Fibroblast of skin of scalp (primary cell): ENCODE measurements at regions not wholly inside any gene's neighbourhood (a gene's known extent, or its start where the extent isn't known, plus 50 kb on each side); places are given as distances from the start of the nearest gene placed in this dataset.

Experiments used
- DNase-seq: peaks from one replicate; pipeline ENCODE4 v3.0.0-alpha.2; 2013

DNA sequence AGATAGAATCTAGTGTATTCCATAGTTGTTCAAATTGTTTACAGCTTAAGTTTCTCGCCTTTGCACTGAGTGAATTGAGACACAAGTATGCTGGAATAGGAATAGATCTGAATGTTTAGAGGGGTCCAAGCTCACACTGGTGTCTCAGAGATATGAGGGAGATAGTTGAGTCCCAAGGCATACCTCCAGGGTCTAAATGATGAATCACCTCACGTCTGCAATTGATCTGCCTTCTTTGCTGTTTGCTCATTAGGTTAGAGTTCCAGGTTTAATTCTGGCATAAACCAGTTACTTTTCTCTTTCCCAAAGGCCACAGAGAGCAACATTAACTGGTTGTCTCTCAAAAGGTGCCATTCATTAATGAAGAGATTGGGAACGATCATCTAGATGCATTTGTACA, 106.3 kb upstream of the MME start:
- no peak for DNase-seq

DNA sequence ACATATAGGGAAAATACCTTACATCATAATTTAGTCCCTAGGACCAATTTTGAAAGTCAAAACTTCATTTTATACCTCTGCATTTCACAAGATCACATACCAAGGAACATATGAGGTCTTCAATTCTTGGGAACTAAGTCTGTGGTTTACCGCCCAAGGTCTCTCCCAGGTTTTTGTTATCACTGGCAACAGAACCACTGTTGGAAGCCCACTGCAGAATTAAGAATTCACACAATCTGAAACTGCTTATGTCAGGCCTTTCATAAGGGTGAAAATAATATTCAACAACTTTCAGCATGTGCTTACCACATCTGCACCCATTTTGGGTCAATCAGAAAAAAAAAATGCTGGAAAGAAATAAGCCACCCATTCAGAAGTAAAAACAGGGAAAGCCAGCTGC, 107.2 kb upstream of the MME start:
- peak; percentile 85 for DNase-seq

DNA sequence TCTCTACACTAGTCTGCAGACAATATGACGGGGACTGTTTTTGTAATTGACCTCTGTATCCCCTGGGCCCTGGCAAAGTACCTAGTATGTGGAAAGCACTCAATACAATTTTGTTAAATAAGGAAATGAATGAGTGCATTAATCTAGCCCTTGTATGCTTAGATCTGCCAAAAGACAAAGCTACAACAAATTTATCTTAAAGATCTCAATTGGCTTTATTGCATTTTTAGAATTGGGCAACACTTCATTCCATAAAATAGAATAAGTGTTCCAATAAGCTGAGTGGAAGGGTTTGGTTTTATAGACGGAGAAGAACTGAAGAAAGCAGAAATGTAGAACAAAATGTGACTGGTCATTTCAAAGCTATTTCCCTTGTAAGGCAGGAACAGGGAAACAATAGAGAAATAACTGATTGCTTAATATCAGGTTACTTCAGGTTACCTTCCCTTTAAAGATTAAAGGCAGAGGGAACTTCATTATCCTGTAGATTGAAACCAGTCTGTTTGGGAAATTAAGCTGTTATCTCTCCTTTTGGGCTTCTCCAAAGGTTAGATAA, 108.3 kb upstream of the MME start:
- DNase-seq, result peak; percentile 59

DNA sequence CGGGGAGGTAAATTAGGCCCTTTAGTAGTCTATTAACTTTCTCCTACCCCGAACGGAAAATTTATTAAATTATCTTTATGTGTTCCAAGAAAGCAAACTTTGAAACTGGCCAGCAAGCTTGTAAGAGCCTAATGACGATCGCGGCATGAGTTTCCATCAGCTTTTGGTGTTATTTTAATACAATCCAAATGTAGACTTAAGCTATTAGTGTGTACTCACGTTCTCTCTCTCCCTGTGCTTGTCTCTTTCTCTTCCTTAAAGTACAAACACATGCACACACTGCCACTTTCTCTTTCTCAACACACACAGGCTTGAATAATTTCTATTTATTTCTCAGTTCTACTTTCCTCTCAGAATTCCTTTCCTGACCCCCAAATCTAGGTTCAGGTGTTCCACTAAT, 108.8 kb upstream of the MME start:
- peak; percentile 44 for DNase-seq

DNA sequence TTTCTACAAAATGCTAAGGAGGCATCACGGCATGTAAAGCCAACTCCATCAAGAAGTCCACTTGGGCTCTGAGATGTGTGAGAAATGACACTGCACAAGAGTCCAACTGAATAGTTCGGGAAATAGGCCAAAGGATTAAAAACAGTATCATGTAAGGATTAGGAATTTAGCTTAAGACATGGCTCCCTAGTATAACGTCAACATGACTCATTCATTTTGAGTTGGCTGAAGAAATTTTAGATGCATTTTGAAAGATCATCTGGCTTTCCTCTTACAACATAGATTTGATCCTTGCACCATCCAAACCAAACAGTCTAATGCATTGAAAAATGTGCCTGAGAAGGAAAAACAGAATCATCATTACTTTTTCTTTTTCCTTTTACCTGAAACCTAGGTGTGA, 109.3 kb upstream of the MME start:
- DNase-seq, result peak; percentile 91

DNA sequence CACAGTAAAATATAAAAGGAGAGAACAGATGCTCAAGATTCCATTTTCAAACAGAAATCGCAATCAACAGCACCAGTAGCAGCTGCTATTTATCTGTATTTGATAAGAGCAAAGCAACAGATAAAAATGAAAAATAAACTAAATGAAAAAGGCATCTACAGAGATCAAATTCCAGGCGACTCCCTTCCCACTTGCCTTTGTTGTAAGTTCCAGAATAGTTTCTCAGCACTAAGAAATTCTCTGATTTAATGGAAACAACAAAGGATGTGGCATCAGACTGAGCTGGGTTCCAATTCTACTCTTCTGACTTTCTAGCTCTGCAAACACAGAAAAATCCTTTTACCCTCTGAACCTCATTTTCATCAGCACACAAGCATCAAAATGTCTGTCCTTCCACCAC, 110.8 kb upstream of the MME start:
- no peak for DNase-seq

DNA sequence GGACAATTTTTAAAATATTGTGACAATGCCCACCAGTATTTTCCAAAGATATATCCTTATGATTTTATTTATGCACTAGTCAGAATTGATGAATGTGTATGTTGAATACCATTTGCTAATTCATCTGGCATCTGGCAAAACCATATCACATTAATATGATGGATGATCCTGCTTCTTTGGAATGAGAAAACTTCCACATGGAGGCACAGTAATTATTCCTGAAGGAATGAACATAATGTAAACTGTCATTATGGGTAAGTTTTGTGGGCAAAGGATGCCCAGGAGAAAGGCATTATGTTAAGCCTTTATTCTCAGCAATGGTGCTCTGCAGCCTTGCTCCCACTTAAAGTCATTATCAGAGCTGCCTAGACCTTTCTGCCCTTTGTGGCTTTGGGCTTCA, 113.0 kb upstream of the MME start:
- DNase-seq, result peak; percentile 73

DNA sequence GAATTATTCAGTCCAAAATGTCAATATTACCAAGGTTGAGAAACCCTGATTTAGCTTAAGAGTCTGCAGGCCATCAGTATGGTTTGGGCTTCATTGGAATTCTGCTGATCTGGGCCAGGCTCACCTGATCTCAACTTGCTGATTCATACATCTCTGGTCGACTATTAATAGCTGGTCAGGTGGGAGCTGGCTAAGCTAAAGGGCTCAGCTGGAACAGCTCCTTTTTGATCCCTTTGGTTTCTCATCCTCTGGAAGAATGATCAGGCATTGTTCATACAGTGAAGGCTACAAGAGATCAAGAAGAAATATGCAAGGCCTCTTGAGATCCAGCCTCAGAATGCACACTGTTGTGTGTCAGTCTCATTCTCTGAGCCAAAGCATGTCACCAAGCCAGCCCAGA, 123.3 kb upstream of the MME start:
- no peak for DNase-seq

DNA sequence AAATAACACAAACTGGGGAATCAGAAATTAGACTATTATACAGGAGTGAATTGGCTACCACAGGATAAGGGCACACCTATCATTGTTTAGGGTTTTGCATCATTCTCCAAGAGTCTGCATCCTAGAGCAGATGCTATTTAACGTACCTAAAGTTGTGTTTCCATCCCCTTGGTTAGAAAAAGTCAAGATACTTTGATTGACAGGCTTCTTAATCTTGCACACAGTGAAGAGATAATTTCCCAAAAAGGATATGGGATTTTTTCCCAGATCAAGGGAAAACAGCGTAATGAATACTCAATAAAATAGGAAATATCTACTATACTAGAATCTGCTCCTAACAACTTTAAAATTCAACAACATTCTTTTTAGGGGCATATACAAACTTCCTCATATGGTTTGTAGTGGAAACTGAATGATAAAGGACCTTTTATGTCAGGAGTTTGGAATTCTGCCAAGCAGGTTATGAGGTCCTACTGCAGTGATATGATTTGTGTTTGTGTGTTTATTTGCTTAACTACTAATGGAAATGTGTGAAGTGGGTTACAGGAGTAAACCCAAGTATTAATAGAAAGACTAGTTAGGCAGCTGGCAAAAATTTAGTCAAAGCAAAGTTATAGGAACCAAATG, 124.1 kb upstream of the MME start:
- DNase-seq, result no peak

DNA sequence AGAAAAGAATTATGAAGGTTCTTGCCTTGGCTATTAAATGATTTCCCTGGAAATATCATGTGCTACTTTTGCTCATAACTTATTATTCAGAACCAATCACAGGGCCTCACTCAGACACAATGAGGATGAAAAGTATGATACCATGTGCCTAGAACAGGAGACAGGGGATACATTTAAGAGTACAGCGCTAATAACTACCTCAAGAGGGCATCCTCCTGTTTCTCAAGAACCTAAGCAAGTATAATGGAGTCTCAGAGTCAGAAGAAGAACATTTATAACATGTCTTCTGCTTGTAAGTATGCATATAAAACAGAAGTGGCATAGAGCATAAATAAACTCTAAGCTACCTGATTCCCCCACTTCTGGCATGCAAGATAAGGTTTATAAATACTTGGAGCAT, 125.4 kb upstream of the MME start:
- peak; percentile 57 for DNase-seq

DNA sequence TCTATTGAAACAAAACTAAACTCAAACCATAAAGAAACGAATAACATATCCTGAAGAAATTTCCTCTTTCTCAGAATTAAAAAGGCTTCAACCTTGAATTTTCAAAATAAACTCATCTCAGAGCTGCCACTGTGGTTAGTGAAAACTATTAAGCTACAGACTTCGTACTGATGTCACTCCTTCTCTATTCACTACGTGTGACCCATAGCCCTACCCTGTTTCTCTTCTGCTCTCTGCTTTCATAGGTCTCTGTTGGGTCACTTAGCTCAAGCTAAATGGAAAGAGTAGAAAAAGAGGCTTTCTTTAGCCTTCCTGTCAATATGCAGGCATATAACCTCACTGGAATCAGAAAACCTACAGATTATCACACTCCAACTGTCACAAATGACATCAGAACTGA, 126.6 kb upstream of the MME start:
- DNase-seq, result no peak

DNA sequence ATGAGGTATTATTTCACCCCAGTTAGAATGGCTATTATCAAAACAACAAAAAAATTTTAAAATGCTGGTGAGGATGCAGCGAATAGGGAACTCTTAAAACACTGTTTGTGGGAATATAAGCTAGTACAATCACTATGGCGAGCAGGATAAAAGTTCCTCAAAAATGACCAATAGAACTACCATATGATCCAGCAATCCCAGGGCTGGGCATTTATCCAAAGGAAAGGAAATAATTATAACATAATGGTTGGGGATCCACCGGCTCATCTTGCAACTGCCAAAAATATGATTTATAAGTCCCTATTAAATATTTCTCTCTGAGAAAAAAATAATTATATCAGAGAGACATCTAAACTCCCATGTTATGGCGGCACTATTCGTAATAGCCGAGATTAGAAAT, 127.6 kb upstream of the MME start:
- DNase-seq, result no peak

DNA sequence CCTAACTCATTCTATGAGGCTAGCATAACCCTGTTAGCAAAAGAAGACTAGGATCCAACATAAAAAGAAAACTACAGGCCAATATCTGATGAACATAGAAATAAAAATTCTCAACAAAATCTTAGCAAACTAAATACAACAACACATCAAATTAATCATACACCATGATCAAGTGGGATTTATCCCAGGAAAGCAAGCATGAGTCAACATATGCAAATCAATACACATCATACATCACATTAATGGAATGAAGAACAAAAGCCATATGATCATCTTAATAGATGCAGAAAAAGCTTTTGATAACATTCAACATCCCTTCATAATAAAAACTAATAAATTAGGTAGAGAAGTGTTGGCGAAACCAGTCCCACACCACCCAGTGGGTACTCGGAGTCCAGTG, 136.1 kb upstream of the MME start:
- DNase-seq, result no peak

DNA sequence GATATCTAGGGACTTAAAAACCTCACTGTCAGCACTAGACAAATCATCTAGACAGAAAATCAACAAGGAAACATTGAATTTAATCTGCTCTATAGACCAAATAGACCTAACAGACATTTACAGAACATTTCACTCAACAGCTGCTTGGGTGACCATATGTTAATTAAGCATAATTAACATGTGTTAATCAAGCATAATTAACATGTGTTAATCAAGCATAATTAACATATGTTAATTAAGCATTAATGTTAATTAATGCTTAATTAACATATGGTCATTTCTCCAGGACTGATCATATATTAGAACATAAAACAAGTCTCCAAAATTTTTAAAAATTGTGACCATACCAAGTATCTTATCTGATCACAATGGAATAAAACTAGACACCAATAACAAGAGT, 137.3 kb upstream of the MME start:
- DNase-seq, result no peak

DNA sequence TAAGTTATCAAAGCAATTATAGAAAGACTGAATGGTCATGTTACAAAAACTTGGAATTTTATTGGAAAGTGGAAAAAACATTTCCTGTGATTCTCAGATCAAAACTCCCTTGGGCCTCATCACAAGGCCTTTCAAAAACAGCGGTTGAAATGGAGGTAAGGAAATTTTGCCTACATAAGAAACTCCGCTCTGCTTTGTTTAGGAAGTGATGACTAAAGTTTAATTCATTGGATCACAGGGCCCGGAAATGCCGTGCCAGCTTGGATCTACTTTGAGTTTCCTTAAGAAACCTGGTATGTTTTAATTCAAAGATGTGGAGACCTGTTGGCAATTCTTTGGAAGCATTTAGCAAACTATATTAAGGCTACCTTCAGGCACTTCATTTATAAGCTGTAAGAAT, 143.9 kb upstream of the MME start:
- no peak for DNase-seq

DNA sequence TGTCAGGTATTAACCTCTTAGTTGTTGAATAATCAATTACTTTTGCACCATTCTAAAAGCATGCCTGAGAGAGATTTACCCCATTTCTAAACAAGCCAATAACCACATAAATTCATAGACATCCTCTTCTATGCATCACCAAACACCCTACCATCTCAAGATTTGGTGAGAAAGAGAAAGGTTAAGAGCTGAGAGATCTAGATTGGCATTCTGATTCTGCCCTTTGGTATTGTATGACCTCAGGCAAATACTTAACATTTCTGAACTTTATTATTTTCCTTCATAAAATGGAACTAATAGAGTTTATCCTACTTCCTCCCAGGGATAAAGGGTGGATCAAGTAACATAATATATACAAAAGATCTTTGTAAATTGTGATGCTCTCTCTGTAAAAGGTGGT, 146.5 kb upstream of the MME start:
- no peak for DNase-seq

DNA sequence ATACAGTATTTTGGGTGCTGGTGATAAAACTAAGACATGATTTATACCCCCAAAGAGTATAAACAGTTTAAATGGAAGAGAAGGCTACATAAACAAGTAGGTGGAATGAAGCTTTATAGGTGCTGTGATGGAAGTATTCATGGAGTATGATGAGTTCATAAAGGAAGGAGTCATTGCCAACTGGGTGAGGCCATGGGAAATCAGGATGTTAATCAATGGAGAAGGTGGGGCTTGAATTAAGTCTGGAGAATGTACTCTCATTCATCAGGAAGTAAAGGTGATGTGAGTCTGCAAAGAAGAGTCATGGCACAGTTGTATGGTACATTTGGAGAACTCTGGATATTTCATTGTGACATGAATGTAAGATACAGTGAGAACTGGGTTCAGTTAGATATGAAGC, 147.5 kb upstream of the MME start:
- DNase-seq, result no peak

DNA sequence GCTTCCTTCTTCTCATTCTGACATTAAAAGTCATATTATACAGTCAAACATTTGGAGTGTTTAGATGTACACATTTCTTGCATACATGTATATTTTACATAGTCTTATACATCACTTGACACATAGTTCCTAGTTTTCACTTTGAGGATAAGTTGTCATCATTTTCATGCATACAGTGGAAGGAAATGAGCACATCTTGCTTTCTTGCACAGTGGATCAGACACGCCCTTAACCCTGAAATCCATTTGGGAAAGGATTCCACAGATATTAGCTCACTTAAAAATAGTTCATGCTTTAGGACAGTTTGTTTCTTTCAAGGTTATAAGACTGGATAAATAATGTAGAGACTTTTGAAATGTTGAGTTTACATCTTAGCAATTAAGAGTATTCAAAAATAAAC, 148.6 kb upstream of the MME start:
- peak; percentile 59 for DNase-seq

DNA sequence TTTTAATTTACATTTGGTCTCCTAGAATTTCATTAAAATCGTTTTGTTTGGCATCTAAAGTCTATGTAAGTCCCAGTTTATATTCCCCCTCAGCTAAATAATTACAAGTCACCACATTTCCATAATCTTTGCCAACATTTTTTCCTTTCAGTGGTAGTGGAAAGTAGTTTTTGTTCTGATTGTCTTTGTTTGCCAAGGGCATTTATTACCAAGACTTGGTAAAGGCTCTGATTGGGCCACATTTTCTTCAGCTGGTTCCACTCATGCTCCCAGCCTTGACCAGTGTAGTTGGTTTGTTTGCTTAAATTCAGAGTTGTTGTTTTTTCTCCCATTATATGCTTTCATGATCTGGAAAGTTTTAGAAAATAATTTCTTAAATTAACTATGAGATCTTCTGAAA, 153.4 kb upstream of the MME start:
- no peak for DNase-seq

DNA sequence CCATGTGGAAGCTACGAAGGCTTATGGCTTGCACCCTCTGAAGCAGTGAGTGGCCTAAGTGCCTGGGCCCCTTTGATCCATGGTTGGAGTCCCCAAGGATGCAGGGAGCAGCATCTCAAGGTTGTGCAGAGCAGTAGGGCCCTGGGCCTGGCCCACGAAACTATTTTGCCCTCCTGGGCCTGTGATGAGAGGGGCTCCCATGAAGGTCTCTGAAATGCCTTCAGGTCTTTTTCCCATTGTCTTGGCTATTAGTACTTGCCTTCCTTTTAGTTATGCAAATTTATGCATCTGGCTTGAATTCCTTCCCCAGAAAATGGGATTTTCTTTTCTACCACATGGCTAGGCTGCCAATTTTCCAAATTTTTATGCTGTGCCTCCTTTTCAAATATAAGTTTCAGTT, 158.8 kb upstream of the MME start:
- DNase-seq, result no peak

DNA sequence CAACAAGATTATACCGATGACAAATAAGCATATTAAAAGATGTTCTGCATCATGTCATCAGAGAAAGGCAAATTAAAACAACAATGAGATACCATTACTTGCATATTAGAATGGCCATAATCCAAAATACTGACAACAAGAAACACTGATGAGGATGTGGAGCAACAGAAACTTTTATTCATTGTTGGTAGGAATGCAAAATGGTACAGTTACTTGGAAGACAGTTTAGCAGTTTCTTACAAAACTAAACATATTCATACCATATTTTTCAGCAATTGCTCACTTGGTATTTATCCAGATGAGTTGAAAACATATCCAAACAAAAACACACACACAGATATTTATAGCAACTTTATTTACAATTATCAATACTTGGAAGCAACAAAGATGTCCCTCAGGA, 160.9 kb upstream of the MME start:
- DNase-seq, result no peak

DNA sequence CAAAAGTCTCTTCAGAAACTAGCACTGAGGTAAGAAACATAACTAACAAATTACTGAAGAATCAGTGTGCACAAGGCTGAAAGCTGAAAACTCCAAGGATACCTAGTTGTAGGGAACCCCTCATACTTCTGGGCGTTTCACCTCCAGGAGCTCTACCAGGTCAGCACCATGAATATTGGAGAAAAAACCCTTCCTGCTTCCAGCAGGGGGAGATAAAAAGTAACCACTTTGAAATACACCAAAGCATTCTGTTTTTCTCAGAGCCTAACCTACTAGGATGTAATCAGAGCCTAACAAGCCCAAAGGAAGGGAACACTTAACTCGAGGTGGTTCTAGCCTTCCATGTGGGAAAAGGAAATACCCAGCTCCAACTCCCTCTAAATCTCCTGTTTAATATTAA, 175.8 kb upstream of the MME start:
- peak; percentile 19 for DNase-seq

DNA sequence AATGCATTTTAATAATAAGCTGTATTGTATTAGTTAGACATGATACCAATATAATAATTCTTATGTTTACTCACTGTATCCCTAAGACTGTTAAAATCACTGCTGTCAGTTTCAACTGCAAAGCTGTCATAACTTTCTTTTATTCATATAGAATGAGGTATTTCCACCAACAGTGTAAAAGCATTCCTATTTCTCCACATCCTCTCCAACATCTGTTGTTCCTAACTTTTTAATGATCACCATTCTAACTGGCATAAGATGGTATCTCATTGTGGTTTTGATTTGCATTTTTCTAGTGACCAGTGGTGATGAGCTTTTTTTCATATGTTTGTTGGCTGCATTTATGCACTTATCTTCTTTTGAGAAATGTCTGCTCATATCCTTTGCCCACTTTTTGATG, 177.6 kb upstream of the MME start:
- peak; percentile 26 for DNase-seq

DNA sequence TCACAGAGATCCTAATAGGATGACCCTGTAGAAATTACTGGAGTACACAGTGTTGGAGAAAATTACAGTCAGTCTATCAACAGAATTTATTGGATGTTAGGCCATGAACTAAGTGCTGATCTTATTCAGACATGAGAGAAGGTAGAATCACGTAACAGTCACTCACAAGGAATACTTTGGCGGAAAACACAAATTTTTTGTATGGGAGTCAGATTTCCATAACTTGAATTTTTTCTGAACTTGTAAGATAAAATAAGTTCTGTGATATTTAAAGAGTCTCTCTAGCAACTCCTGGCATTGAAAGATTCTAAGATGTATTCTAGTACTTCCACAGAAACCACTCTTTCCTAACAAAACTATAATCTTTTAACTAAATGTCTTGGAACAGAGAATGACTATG, 178.8 kb upstream of the MME start:
- DNase-seq, result peak; percentile 14

DNA sequence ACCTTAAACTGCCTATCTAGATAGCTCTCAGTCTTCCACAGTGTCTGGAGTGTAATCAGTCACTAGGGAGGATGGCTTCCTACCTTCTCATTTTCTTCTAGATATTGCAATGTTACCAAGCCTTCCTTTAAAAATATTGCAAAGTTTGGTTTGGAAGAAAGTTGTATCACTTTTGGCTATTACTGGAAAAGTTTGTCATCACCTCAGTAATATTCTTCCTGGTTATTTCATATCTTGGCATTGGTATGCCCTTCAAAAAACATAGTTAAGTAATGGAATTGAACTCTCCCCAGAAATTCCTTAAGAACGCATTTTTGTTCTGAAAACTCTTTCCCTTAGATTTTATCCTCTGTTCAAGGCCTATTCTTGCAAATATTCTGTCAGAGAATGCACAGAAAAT, 179.3 kb upstream of the MME start:
- peak; percentile 11 for DNase-seq
